K562 (cell line): ENCODE measurements at regions not wholly inside any gene's neighbourhood (a gene's known extent, or its start where the extent isn't known, plus 50 kb on each side); places are given as distances from the start of the nearest gene placed in this dataset.

ENCODE experiments used
- CEBPB ChIP-seq: fragments of 450-650 bp; IDR thresholded peaks from 2 replicates; pipeline ENCODE4 v1.6.1; 2016; ENCODE audit warnings: missing genetic modification characterization, missing compliant biosample characterization
- CHD4 ChIP-seq: fragments of 200-600 bp; sonication (generic); IDR thresholded peaks from 3 replicates; pipeline ENCODE4 v1.6.1; 2012; ENCODE audit warnings: low read depth, mild to moderate bottlenecking, mixed read lengths, low read length, inconsistent platforms; ENCODE audit not compliant: insufficient read depth, insufficient replicate concordance, poor library complexity, severe bottlenecking
- CTCF ChIP-seq, 3 experiments: IDR thresholded peaks in 2 of 3; conservative IDR thresholded peaks in 1 of 3; 2 replicates each; pipeline ENCODE4 v1.5.1; 2011 to 2012; ENCODE audit warnings: low read length in 3 of 3, mild to moderate bottlenecking in 3 of 3, control low read depth in 2 of 3, improper control_type of control experiment in 1 of 3, inconsistent platforms in 1 of 3, low read depth in 1 of 3, mixed read lengths in 1 of 3, moderate library complexity in 1 of 3; ENCODE audit not compliant: insufficient read depth in 2 of 3
- LARP7 ChIP-seq: fragments of 450-650 bp; IDR thresholded peaks from 2 replicates; pipeline ENCODE4 v1.6.1; 2016
- MXI1 ChIP-seq: IDR thresholded peaks from 2 replicates; pipeline ENCODE4 v1.6.1; 2011; ENCODE audit warnings: low read depth, mild to moderate bottlenecking, improper control_type of control experiment, low read length
- NFXL1 ChIP-seq: fragments of 450-650 bp; formaldehyde crosslinking; IDR thresholded peaks from 2 replicates; pipeline ENCODE4 v1.4.0; 2021; ENCODE audit warnings: mild to moderate bottlenecking
- NR1H2 ChIP-seq: sonication (generic); formaldehyde crosslinking; IDR thresholded peaks from 2 replicates; pipeline ENCODE4 v1.4.0; 2020; ENCODE audit warnings: mild to moderate bottlenecking, missing genetic modification reagents
- RAD21 ChIP-seq, 2 experiments: fragments of 250-450 bp in 1 of 2; fragments of 450-650 bp in 1 of 2; sonication (Bioruptor Pico) in 1 of 2; formaldehyde crosslinking in 1 of 2; IDR thresholded peaks in 1 of 2; conservative IDR thresholded peaks in 1 of 2; 2 replicates each; pipeline versions ENCODE4 v1.4.0 to v1.8.0; 2020 to 2022; ENCODE audit warnings: mild to moderate bottlenecking in 2 of 2, moderate library complexity in 1 of 2
- SMARCE1 ChIP-seq: fragments of 450-650 bp; IDR thresholded peaks from 2 replicates; pipeline ENCODE4 v1.7.1; 2016; ENCODE audit warnings: mild to moderate bottlenecking
- ZBTB9 ChIP-seq: fragments of 450-650 bp; formaldehyde crosslinking; IDR thresholded peaks from 2 replicates; pipeline ENCODE4 v1.4.0; 2020; ENCODE audit warnings: mild to moderate bottlenecking, moderate library complexity

GRCh38 chr13:56173346-56173745, 967.4 kb upstream of the PRR20A start:
- no peak for TF ChIP-seq LARP7
- TF ChIP-seq CTCF (IDR thresholded peaks at IDR 0.05 in 2 of 3, conservative IDR thresholded peaks at IDR 0.05 in 1 of 3; ENCODE audit: insufficient read depth in 2 of 3, low read depth in 1 of 3, low read length in 3 of 3): no peak
- TF ChIP-seq CHD4: no peak
- TF ChIP-seq NFXL1 (CRISPR knock-in tag): no peak
- no peak for TF ChIP-seq RAD21 (CRISPR knock-in tag; conservative IDR thresholded peaks at IDR 0.05 in 1 of 2, IDR thresholded peaks at IDR 0.05 in 1 of 2)
- TF ChIP-seq MXI1: no peak
- no peak for TF ChIP-seq NR1H2 (CRISPR knock-in tag)
- TF ChIP-seq CEBPB (tag): no peak
- no peak for TF ChIP-seq ZBTB9 (CRISPR knock-in tag)
- no peak for TF ChIP-seq SMARCE1
